ENCODE measurements at regions not wholly inside any gene's neighbourhood (a gene's known extent, or its start where the extent isn't known, plus 50 kb on each side); places are given as distances from the start of the nearest gene placed in this dataset.

GRCh38 chr10:35895331-35895730 is 253.2 kb upstream of the FZD8 start:
- TF ChIP-seq, protein P1, sequence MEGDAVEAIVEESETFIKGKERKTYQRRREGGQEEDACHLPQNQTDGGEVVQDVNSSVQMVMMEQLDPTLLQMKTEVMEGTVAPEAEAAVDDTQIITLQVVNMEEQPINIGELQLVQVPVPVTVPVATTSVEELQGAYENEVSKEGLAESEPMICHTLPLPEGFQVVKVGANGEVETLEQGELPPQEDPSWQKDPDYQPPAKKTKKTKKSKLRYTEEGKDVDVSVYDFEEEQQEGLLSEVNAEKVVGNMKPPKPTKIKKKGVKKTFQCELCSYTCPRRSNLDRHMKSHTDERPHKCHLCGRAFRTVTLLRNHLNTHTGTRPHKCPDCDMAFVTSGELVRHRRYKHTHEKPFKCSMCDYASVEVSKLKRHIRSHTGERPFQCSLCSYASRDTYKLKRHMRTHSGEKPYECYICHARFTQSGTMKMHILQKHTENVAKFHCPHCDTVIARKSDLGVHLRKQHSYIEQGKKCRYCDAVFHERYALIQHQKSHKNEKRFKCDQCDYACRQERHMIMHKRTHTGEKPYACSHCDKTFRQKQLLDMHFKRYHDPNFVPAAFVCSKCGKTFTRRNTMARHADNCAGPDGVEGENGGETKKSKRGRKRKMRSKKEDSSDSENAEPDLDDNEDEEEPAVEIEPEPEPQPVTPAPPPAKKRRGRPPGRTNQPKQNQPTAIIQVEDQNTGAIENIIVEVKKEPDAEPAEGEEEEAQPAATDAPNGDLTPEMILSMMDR (IDR thresholded peaks at IDR 0.05; ENCODE audit: low read depth, low read length) = no peak
- TF ChIP-seq POLR2A (IDR thresholded peaks at IDR 0.05; ENCODE audit: extremely low read depth, insufficient read length) = no peak
